GM21423 (cell line): ENCODE measurements at regions not wholly inside any gene's neighbourhood (a gene's known extent, or its start where the extent isn't known, plus 50 kb on each side); places are given as distances from the start of the nearest gene placed in this dataset.
"Not testable (repeated sequence)": the region's sequence is repeated elsewhere in the genome, so short reads cannot be mapped to it uniquely, and the experiment has no call there.

Source experiments
- ATAC-seq: cut with Tn5 transposase; IDR thresholded peaks from one replicate; pipeline ENCODE4 v1.9.1; 2021; ENCODE audit warnings: mild to moderate bottlenecking, moderate library complexity; ENCODE audit not compliant: unreplicated experiment

- ATAC-seq, result no peak
Observed at GRCh38 chr11:29184939-29185890, 831.6 kb downstream of the KCNA4 start.

GRCh38 chr11:29183301-29183700 is 833.5 kb downstream of the KCNA4 start:
- ATAC-seq, result no peak

- ATAC-seq, result no peak
Observed at GRCh38 chr11:29173660-29174062, 843.2 kb downstream of the KCNA4 start.

- no peak for ATAC-seq
Observed at GRCh38 chr11:29171360-29171950, 845.4 kb downstream of the KCNA4 start.

- no peak for ATAC-seq
Observed at GRCh38 chr11:29166306-29166705, 850.5 kb downstream of the KCNA4 start.

- ATAC-seq, result no peak
Observed at GRCh38 chr11:29163231-29163630, 853.6 kb downstream of the KCNA4 start.

GRCh38 chr11:29162491-29162890 is 854.3 kb downstream of the KCNA4 start:
- ATAC-seq, result no peak

GRCh38 chr11:29161191-29161590 is 855.6 kb downstream of the KCNA4 start:
- ATAC-seq, result no peak

GRCh38 chr11:29159552-29160465 is 857.0 kb downstream of the KCNA4 start:
- peak; percentile 69 for ATAC-seq

GRCh38 chr11:29153078-29153477 is 863.8 kb downstream of the KCNA4 start:
- no peak for ATAC-seq

- ATAC-seq, result not testable (repeated sequence)
Observed at GRCh38 chr11:29142573-29142972, 874.3 kb downstream of the KCNA4 start.

GRCh38 chr11:29135504-29135903 is 881.3 kb downstream of the KCNA4 start:
- ATAC-seq, result no peak

GRCh38 chr11:29131055-29131454 is 885.8 kb downstream of the KCNA4 start:
- no peak for ATAC-seq

- no peak for ATAC-seq
Observed at GRCh38 chr11:29129844-29130243, 887.0 kb downstream of the KCNA4 start.

- ATAC-seq, result no peak
Observed at GRCh38 chr11:29127461-29127860, 889.4 kb downstream of the KCNA4 start.

- no peak for ATAC-seq
Observed at GRCh38 chr11:29125606-29126005, 891.2 kb downstream of the KCNA4 start.

GRCh38 chr11:29124470-29124869 is 892.4 kb downstream of the KCNA4 start:
- ATAC-seq, result no peak

GRCh38 chr11:29119707-29120618 is 896.9 kb downstream of the KCNA4 start:
- no peak for ATAC-seq

GRCh38 chr11:29119116-29119515 is 897.7 kb downstream of the KCNA4 start:
- ATAC-seq, result no peak

GRCh38 chr11:29100967-29101366 is 915.9 kb downstream of the KCNA4 start:
- no peak for ATAC-seq
